DMS 273 (cell line): ENCODE measurements at regions not wholly inside any gene's neighbourhood (a gene's known extent, or its start where the extent isn't known, plus 50 kb on each side); places are given as distances from the start of the nearest gene placed in this dataset.

Experiments used
- DNase-seq: peaks from one replicate; lab custom pipeline; 2025; ENCODE audit not compliant: unreplicated experiment; lab: John Stamatoyannopoulos, UW

DNA sequence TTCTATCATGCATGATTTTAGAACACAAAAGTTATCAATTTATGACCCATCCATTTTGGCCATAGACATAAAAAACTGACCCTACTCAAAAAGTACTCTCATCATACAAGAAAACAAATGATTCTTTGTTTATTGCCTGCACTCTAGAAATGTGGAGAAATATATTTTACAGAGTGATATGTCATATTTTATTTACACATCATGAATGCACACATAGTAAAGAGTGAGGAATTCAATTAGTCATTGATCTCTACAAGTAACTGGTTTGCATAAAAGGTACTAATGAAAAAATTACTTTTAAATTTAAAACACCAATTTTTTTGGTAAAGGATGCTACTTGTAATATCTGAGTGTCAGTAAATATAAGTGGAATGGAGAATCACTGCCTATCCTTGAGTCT lies 242.5 kb upstream of the FAT4 start:
- no peak for DNase-seq

DNA sequence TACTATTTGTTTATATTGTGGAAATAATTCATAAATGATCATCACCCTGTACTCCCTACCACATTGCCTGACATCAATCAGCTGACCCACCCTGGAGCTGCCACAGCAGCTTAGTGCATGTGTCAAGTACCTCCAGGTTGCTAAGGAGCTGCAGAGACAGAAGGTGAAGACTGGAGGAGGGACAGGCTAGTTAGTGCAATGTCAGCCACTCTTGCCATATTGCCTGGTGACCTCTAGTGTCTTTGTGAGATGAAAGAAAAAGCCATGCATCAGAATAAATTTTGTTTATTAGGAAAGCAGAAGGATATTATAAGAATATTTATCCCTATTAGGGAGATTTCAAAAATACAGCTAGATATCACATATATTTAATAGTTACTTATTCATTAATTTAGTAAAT lies 243.9 kb upstream of the FAT4 start:
- peak; percentile 50 for DNase-seq

DNA sequence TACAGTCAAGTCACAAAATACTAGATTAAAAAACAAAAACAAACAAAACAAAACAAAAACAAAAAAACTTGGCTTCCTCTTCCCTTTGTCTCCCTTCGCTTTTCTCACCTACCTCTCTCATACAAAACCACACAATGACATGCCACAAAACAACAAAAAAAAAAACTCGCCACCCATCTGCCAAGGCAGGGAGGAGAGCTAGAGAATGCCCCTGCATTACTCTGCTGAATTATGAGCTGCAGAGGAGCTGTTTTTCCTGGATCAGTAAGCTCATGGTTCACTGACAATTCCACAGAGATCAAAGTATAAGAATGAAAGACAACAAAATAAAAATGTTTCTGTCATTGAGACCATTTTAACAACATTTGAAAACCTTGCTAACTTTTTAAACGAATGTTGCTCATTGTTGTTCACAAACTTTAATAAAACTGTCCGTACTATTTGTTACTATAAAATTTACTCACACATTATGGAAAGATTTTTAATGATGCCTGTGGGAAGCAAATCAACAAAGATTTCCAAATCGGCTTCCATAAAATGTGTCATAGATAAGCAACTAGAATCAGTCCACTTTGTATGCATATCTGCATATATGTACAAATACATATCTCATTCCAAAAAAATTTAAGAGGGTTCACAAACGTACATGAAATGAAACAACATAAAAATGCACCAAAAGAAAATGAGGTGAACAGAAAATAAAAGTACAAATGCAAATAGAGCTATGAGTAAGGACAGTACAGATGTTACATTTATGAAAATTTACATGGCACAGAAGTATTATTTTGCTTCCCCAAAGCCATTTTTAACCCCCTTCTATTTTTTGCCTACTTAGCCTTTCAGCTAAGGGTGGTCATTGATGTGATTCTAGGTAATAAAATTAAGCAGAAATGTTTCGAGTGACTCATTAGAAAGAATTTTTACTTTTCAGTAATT lies 252.4 kb upstream of the FAT4 start:
- no peak for DNase-seq

DNA sequence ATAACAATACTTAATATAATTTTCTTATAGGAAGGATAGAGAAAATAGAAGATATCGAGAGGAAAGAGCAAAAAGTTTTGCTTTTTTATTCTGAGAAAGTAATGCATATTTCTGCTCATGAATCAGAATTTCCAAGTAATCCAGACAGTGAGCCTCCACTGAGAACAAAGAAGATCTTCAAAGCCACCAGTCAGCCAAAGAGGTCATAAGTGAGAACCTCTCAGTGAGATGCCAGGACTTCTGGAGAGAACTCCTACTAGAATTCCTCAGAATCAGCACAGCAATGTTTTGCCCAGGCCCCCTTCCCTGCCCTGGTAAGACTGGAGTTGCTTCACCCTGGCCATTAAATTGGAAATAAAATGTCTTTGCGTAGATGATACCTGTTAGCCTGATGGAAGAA lies 254.4 kb upstream of the FAT4 start:
- no peak for DNase-seq

DNA sequence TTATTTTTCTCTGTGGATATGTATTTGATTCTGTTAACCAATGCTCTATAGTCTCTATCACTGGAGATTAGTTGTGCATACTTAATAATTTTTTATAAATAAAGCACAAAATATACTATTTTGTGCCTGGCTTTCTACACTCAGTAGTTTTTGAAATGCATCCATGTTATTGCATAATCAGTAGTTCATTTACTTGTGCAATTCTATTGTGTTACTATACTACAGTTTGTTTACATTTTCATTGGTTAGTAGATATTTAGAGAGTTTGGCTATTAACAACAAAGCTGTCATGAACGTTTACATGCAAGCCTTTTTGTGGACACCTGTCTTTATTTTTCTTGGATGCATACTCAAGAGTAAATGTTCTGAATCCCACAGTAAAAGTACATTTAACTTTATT lies 265.0 kb upstream of the FAT4 start:
- no peak for DNase-seq

DNA sequence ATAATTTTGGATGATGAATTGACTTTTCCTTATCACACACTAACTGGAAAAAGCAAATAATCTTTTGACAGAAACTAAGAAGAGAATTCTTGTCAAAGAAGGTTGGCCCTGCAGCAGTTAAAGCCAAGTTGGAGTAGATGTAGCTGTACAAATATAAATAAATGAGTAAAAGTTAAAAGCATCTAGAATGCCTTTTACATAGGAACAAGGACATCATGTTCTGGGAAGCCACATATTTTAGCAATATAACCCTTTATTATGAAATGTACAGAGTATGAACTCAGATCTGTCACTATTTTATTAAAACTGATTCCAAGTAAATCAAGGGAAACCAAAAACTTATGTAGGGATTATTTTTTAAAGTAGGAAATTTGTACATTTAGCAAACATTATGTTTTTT lies 269.4 kb upstream of the FAT4 start:
- DNase-seq: no peak

DNA sequence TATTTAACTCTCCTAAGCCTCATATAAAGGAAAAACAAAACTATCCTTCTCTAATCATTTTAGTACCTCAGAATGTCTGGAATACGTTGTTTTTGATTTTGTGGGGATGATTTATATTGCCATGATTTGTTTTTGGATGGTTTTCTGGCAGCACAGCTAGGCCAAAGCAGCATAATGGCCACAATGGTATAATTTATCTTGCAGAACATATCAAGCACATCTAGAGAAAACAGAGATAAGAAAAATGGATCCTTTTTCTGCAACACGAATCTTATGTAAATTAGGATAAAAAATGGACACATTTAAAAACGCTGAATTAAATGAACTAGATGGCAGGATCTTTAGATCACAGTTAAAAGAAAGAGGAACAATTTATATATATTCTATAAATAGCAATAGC lies 269.9 kb upstream of the FAT4 start:
- DNase-seq: no peak

DNA sequence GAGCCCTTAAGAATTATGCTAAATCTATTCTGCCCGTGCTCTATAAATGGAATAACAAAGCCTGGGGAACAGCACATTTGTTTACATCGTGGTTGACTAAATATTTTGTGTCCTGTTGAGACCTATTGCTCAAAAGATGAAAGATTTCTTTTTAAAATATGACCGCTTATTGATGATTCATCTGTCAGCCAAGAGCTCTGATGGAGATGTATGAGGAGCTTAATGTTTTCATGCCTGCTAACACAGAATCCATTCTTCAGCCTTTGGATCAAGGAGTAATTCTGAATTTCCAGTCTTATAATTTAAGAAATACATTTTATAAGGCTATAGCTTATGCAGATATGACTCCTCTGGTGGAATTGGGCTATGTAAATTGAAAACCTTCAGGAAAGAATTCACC lies 271.3 kb upstream of the FAT4 start:
- DNase-seq: no peak

DNA sequence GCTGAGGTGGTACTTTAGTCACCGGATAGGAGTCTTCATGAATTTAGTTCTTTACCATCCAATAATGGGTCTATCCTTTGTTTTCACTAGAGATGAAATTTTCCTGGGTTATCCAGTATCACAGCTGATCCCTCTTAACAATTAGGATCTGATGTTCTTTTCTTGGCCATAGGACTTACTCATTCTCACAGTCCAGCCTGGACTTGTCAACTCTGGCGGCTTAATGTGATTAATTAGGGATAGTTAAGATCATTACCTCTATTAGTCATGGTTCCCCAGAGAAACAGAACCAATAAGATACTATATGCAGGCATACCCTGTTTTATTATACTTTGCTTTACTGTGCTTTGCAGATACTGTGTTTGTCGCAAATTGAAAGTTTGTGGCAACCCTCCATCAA lies 272.7 kb upstream of the FAT4 start:
- no peak for DNase-seq

DNA sequence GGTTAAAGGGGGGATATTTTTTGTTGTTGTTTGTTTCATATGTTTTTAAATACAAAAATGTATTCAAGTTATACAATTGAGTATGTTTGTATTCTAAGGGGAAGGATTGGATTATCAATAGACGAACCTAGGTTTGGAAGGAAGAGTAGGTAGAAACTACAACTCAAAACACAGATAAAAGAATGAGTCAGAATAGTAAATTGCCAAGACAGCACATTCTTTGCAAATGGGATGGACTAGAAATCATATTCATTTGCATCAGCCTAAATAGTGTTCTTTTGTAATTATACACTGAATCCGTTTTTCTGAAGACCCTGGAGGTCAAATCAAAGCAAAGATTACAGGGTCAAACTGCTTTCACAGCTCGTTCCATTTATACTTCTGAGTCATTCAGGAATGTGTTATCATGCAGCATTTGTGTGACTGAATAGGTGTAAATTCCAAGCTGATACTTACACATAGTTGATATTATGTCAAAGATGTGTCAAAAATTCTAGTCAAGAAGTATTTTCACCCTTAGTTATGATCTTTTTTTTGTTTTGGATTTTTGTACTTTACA lies 273.3 kb upstream of the FAT4 start:
- no peak for DNase-seq

DNA sequence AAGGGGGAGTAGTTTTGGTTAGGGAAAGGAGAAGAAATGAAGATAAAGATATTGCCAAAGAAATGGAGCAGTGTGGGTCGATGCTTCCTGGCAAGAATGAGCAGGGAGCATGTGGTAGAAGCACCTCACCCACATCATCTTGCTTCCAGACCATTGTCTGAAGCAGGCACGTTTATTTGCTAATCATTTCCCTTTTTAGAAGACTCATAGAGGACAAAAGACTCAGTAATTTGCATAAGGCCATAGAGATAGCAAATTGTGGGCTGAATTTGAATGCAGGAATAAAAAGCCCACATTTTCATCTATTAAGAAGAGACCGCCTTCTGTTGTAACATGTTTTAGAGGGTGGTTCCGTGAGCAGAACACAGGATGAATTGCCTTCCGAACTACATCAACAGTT lies 275.2 kb upstream of the FAT4 start:
- DNase-seq: no peak

DNA sequence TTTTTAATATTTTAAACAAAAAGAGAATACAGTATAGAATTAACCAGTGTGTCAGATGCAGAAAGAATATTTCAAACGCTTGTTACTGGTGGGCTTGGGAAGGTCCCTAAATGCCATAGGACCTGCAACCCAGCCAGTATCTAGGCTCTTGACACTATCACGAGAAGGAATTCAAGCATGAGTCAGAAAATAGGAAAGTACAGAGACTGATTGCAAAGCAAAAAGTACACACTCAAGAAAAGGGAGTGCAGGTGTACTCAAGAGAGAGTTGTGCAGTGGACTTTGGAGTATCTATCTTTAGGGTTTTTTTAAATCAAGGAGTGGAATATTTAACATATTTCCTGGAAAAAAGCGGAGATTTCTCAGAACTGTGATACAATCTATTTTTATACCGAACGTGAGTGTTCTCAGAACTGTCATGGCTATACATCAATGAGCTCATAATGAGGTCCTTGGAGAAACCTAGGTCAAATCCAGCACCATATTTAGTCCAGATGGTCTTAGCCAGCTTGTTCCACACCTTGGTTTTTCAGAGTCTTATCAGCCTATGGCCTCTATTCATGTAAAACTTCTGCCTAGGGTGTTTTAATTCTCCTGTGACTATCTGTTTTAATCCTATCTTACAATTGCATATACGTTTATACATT lies 291.8 kb upstream of the FAT4 start:
- no peak for DNase-seq

DNA sequence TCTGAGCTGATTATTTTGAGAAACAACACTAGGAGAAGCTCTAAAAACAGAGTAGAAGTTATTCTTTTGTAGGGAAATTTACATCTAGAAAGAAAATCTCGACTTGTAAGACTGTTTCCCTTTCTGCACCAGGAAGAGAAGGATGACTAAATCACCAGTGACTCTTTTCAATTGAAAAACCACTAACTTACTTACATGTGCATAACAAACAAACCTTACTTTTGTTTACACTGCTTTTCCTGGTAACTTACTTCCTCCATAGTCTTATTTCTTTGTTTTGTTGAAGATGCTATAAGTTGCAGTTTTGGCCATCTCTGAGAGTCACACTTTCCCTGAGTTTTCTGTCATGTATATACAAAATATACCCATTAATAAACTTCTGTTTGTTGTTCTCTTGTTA lies 293.6 kb upstream of the FAT4 start:
- DNase-seq: no peak

DNA sequence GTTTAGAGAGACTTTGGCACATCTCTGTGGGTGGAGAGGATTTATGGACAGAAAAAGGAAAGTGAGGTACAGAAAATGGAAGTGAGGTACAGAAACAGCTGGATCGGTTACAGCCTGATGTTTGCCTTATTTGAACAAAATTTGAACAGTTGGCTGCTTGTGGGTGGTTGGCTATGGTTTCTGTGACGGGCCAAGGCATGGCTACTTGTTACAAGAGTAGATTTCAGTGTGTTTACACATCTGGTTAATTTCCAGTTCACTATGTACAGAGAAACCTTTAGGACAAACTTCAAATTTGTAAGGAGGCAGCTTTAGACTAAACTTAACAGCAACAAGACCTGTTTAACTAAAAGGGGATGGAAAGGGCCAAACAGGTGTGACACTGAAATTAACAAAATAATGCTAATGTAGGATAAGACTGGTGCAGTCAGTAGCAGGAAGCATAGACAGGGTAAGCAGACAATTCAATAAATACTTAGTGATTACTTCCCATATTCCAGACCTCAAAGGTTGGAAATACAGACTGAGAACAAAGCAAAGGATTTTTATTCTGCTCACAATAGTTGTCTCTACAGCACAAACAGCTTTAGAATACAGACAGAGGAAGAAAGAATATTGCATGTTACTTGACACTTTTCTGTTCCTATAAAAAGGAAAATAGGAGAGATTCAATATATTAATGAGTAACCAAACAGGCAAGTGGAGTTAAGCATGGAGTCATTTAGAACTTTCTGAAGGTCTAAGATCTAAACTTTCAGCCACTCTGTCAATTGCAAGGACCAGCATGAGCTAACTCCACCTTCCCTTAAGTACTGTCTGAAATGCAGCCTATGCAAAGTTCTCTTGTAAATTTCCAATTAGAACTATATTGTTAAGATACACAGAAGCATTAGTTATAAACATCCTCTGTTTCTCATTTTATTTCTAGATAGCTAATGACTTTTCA lies 294.4 kb upstream of the FAT4 start:
- no peak for DNase-seq

DNA sequence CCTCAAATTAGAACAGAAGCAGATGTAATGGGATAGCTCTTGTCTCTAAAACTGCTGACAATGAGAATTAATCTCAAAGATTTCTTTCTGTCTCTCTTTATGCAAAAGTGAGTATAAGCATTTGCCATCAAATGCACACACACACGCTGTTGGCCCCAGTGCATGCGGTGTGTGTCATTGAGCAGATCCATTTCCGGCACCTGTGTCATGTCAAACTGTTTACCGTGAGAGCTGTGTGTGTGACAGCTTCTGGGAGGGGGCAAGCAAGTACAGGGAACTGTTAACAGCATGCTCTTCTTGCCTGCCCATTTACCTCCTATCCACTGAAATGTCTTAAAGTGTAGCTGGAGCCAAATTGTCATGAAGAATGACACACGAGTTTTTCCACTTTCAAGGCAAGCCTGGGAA lies 297.9 kb upstream of the FAT4 start:
- DNase-seq: no peak

DNA sequence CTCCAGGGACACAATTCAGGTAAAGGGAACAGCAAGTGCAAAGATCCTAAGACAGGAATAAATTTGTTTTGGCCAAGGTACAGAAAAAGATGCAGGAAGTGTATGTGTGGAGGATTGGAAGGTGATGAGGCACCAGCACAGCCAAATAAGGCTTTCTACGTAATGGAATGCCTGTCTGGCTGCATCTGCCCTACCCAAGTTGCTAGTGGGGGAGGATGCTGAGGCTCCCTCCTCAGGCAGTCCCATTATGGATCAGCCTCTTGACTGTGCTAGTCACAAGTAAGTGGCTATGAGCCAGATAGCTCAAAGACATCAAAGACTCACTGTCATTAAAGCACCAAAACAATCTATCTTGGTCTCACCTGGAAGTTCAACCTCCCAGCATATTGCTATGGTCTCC lies 300.9 kb upstream of the FAT4 start:
- DNase-seq: no peak

DNA sequence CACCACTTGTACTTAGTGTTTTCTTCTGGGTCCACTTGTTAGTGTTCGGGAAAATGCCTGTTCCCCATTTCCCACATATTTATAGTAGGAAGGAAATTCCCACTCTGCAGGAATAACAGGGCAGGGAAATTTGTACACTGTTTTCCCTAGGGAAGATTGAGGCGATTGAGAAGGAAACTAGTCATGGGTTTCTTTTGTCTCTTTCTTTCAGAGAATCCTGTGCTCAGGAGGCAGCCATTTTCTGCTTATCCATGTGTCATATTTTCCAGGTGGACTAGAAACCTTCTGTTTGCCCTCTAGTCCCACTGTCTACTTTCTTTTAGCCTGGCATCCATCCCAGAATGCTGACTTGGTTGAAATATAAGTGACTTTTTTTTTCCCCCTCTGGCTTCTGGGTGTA lies 299.1 kb upstream of the ANKRD50 start:
- no peak for DNase-seq

DNA sequence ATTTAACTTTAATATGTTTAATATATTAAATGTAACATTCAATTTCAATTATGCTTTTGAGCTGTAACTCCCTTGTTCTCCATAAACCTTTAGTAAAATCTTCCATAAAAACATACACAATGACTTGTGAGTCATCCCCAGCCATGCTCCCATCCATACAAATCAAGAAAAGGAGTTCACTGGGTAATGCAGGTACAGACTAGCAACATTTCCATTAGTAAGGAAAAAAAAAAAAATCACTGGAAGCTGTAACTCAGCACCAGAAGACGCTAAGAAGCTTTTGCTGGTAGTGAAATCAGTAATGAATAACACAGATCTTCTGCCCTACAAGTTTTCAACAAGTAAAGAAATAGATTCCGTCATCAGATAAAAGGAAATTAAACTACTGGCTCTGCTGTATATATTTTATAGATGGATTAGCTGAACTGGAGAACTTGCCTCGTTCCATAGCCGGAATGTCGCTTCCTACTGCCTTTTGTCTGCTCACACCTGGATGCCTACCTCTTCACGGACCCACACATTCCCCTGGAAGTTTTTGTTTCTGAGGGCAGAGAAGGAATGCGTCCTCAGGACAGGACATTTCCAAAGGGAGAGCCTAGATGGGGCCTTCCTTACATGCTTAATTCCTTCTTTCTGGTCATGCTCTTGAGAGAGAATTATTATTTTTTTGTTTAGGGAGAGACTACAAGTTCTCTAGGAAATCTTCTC lies 298.4 kb upstream of the ANKRD50 start:
- DNase-seq: no peak

DNA sequence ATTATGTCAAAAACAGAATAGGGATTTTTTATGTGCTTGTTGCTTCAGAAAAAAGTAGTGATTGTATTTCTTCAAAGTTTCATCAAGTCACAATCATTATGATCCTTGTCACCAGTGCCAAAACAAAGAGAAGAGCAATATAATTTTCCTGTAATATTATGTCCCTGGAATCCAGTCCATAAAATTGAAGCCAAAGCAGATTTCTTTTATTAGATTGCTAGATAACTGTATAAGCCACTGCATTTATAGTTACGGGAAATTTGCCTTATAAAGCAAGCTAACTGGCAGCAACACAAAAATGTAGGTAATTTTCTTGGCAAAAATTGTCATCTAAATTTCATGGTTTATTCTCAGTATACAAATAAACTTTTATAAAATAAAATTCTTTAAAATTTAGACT lies 296.1 kb upstream of the ANKRD50 start:
- no peak for DNase-seq

DNA sequence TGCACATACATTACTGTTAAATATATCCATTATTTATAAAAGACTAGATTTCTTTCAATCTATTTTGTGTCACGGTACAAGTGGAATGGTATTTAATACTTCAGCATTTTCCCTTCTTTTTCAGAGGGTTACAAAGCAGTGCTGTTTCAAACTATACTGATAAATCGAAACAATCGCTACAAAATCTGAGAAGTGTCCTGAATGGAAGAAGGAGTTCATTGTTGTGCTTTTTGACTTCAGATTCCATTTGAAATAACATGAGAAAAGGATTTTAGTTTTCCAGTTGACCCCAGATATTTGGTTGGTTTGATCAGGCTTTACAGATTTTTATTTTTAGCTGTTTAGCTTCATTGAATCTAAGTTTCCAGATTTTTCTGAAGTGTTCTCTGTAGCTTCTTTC lies 292.1 kb upstream of the ANKRD50 start:
- no peak for DNase-seq

DNA sequence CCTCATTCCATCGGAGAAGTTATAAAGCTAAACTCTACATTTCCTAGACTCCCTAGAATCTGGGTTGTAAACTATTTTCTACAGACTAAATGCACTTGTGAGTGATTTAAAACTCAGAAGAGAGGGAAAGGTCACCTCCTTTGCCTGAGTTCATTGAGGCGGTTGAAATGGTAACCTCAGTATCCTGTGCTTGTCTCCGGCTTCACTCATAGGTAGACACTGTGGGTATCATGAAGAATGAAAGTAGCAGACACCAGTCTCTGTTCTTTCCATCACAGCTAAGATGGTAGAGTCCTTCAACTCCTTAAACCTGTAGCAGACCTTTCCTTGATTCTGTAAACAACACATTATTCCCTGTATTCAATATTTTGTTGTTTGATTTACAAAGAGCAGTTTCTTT lies 291.3 kb upstream of the ANKRD50 start:
- no peak for DNase-seq
